HG03442 (cell line): ENCODE measurements at regions not wholly inside any gene's neighbourhood (a gene's known extent, or its start where the extent isn't known, plus 50 kb on each side); places are given as distances from the start of the nearest gene placed in this dataset.

Experiments
- ATAC-seq: cut with Tn5 transposase; IDR thresholded peaks from one replicate; pipeline ENCODE4 v1.9.1; 2021; ENCODE audit warnings: mild to moderate bottlenecking, moderate library complexity; ENCODE audit not compliant: unreplicated experiment

- no peak for ATAC-seq
Measured at GRCh38 chr20:48571949-48572847, 255.6 kb downstream of the PREX1 start.

GRCh38 chr20:48569679-48570078 is 258.1 kb downstream of the PREX1 start:
- ATAC-seq: no peak

GRCh38 chr20:48568520-48568919 is 259.3 kb downstream of the PREX1 start:
- no peak for ATAC-seq

- ATAC-seq: no peak
Measured at GRCh38 chr20:48567145-48567544, 260.7 kb downstream of the PREX1 start.

- ATAC-seq: no peak
Measured at GRCh38 chr20:48564982-48565539, 262.7 kb downstream of the PREX1 start.

GRCh38 chr20:48563191-48563870 is 264.5 kb downstream of the PREX1 start:
- ATAC-seq: no peak

GRCh38 chr20:48562586-48563116 is 265.1 kb downstream of the PREX1 start:
- ATAC-seq: no peak

GRCh38 chr20:48558906-48559305 is 268.9 kb downstream of the PREX1 start:
- no peak for ATAC-seq

GRCh38 chr20:48557380-48557779 is 270.4 kb downstream of the PREX1 start:
- no peak for ATAC-seq

- ATAC-seq: no peak
Measured at GRCh38 chr20:48556956-48557355, 270.8 kb downstream of the PREX1 start.

- ATAC-seq: no peak
Measured at GRCh38 chr20:48552550-48552949, 275.2 kb downstream of the PREX1 start.

GRCh38 chr20:48550814-48551213 is 277.0 kb downstream of the PREX1 start:
- no peak for ATAC-seq

- ATAC-seq: no peak
Measured at GRCh38 chr20:48547664-48548063, 280.1 kb downstream of the PREX1 start.

- ATAC-seq: no peak
Measured at GRCh38 chr20:48544402-48545339, 283.1 kb downstream of the PREX1 start.

GRCh38 chr20:48541581-48542071 is 286.2 kb downstream of the PREX1 start:
- no peak for ATAC-seq

- ATAC-seq: no peak
Measured at GRCh38 chr20:48538856-48539255, 288.9 kb downstream of the PREX1 start.

- ATAC-seq: no peak
Measured at GRCh38 chr20:48538058-48538825, 289.6 kb downstream of the PREX1 start.

- ATAC-seq: no peak
Measured at GRCh38 chr20:48536206-48536605, 291.6 kb downstream of the PREX1 start.

GRCh38 chr20:48535556-48535955 is 292.2 kb downstream of the PREX1 start:
- ATAC-seq: no peak

GRCh38 chr20:48532028-48532427 is 295.8 kb downstream of the PREX1 start:
- ATAC-seq: no peak
